ENCODE measurements at regions not wholly inside any gene's neighbourhood (a gene's known extent, or its start where the extent isn't known, plus 50 kb on each side); places are given as distances from the start of the nearest gene placed in this dataset.

- TF ChIP-seq POLR2AphosphoS5 (IDR thresholded peaks at IDR 0.05) (no peak), EP300 (IDR thresholded peaks at IDR 0.05) (no peak)
Observed at GRCh38 chr4:11596989-11597388, 168.3 kb upstream of the HS3ST1 start.
